GM23338 (cell line): ENCODE measurements at regions not wholly inside any gene's neighbourhood (a gene's known extent, or its start where the extent isn't known, plus 50 kb on each side); places are given as distances from the start of the nearest gene placed in this dataset.

Source experiments
- ATAC-seq: fragments of 200-7000 bp; cut with Tn5 transposase; 3 replicates; pipeline ENCODE4 v1.9.1; 2020
- DNase-seq: peaks from one replicate; pipeline ENCODE4 v3.0.0-alpha.2; 2015; ENCODE audit warnings: low spot score
- H2AFZ ChIP-seq: fragments of 200-600 bp; sonication (generic); 2 replicates; pipeline ENCODE4 v1.8.0; 2016; ENCODE audit warnings: antibody characterized with exemption, mild to moderate bottlenecking, moderate library complexity
- H3F3A ChIP-seq: fragments of 200-600 bp; sonication (generic); replicated peaks from 2 replicates; pipeline ENCODE4 v1.8.0; 2017; ENCODE audit warnings: antibody characterized with exemption, mixed run types, low read depth
- H3K27ac ChIP-seq: fragments of 200-600 bp; sonication (generic); 2 replicates; pipeline ENCODE4 v1.6.1; 2016; ENCODE audit warnings: low read depth
- H3K27me3 ChIP-seq: fragments of 200-600 bp; sonication (generic); 2 replicates; pipeline ENCODE4 v1.8.0; 2016; ENCODE audit warnings: mild to moderate bottlenecking, mixed run types, moderate library complexity; ENCODE audit not compliant: insufficient read depth
- H3K36me3 ChIP-seq: fragments of 200-600 bp; sonication (generic); 2 replicates; pipeline ENCODE4 v1.8.0; 2016; ENCODE audit warnings: mild to moderate bottlenecking; ENCODE audit not compliant: insufficient read depth
- H3K4me1 ChIP-seq: fragments of 200-600 bp; sonication (generic); 2 replicates; pipeline ENCODE4 v1.8.0; 2016; ENCODE audit warnings: mild to moderate bottlenecking, moderate library complexity; ENCODE audit not compliant: insufficient read depth
- H3K4me2 ChIP-seq: fragments of 200-600 bp; sonication (generic); 2 replicates; pipeline ENCODE4 v1.7.1; 2017; ENCODE audit warnings: mixed run types
- H3K4me3 ChIP-seq: fragments of 200-600 bp; sonication (generic); 2 replicates; pipeline ENCODE4 v1.6.1; 2016; ENCODE audit warnings: mixed run types
- H3K79me2 ChIP-seq: fragments of 200-600 bp; sonication (generic); replicated peaks from 2 replicates; pipeline ENCODE4 v1.8.0; 2017; ENCODE audit warnings: mild to moderate bottlenecking; ENCODE audit not compliant: insufficient read depth
- H3K9me2 ChIP-seq: fragments of 200-600 bp; sonication (generic); 2 replicates; pipeline ENCODE4 v1.8.0; 2017; ENCODE audit not compliant: insufficient read depth
- H4K20me1 ChIP-seq: fragments of 200-600 bp; sonication (generic); replicated peaks from 2 replicates; pipeline ENCODE4 v1.8.0; 2017; ENCODE audit warnings: mild to moderate bottlenecking; ENCODE audit not compliant: insufficient read depth
- H3K27ac Mint-ChIP-seq: 2 replicates; pipeline ENCODE4 v1.8.0; 2020; ENCODE audit warnings: inconsistent platforms, mild to moderate bottlenecking, moderate library complexity, mixed read lengths
- H3K27me3 Mint-ChIP-seq: 3 replicates; pipeline ENCODE4 v1.8.0; 2022; ENCODE audit warnings: low read depth, mild to moderate bottlenecking, moderate library complexity, mixed read lengths, inconsistent platforms; ENCODE audit not compliant: insufficient read depth, poor library complexity
- H3K36me3 Mint-ChIP-seq: 3 replicates; pipeline ENCODE4 v1.8.0; 2021; ENCODE audit warnings: low read depth, mild to moderate bottlenecking, inconsistent platforms, moderate library complexity, mixed read lengths
- H3K4me1 Mint-ChIP-seq: 3 replicates; pipeline ENCODE4 v1.8.0; 2020; ENCODE audit warnings: mild to moderate bottlenecking, inconsistent platforms, mixed read lengths
- H3K4me3 Mint-ChIP-seq: 3 replicates; pipeline ENCODE4 v1.8.0; 2021; ENCODE audit warnings: moderate library complexity, mild to moderate bottlenecking, inconsistent platforms, mixed read lengths
- H3K9me3 Mint-ChIP-seq: 3 replicates; pipeline ENCODE4 v1.8.0; 2020; ENCODE audit warnings: moderate library complexity, mild to moderate bottlenecking, inconsistent platforms, mixed read lengths
- CREB1 ChIP-seq: fragments of 250-450 bp; sonication (Bioruptor Pico); IDR thresholded peaks from 2 replicates; pipeline ENCODE4 v1.5.0; 2020; ENCODE audit warnings: low read depth, mild to moderate bottlenecking, moderate library complexity
- CTCF ChIP-seq, 2 experiments: fragments of 200-600 bp in 1 of 2; sonication (generic) in 1 of 2; conservative IDR thresholded peaks; 2 replicates each; pipeline versions ENCODE4 v1.5.1 to v1.6.1; 2016 to 2017; ENCODE audit warnings: antibody characterized with exemption in 2 of 2, low read depth in 2 of 2, mild to moderate bottlenecking in 2 of 2, moderate library complexity in 1 of 2
- EZH2 ChIP-seq: fragments of 200-600 bp; sonication (generic); IDR thresholded peaks from one replicate; pipeline ENCODE4 v1.8.0; 2017; ENCODE audit warnings: antibody characterized with exemption, mild to moderate bottlenecking, low read depth; ENCODE audit not compliant: unreplicated experiment
- POLR2AphosphoS5 ChIP-seq: IDR thresholded peaks from 2 replicates; pipeline ENCODE4 v1.6.1; 2016; ENCODE audit warnings: antibody characterized with exemption, low read depth
- STAT1 ChIP-seq: IDR thresholded peaks from one replicate; pipeline ENCODE4 v1.6.1; 2016; ENCODE audit warnings: antibody characterized with exemption; ENCODE audit not compliant: unreplicated experiment
- ZNF114 ChIP-seq: fragments of 250-450 bp; sonication (Bioruptor Pico); IDR thresholded peaks from 2 replicates; pipeline ENCODE4 v1.5.0; 2020; ENCODE audit warnings: mild to moderate bottlenecking, moderate library complexity
- TF ChIP-seq, protein P1 (sequence below): IDR thresholded peaks from one replicate; pipeline ENCODE4 v1.6.1; 2018; ENCODE audit warnings: antibody characterized with exemption; ENCODE audit not compliant: unreplicated experiment

DNA sequence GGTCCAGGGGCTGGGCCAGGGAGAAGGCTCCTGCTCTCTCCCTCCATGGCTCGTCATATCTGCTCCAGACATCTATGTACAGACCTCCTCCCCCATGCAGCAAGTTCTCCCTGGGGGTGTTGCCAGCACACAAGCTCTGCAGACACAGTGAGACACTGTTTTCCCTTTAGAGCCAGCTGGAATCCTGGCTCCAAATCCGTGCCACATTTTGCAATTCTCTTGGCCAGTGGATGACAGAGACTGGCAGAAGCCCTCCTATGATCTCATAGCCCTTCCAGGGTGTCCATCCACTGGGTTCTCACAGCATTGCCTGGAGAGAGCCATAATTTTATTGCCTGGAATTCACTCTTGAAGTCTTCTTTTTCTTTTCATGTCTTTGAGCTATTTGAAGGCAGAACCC, 203.9 kb downstream of the TLE3 start:
- DNase-seq (peak; percentile 28), ATAC-seq (peak; percentile 59)
- Mint-ChIP-seq H3K36me3 (no peaks in the 10 kb centered on the region), H3K4me3 (no peak overlapping the region), H3K4me1 (peaks cover 2% of the 10 kb centered on the region; the same call in 1 of the 3 replicates), H3K27me3 (peaks cover 2% of the 10 kb centered on the region), H3K27ac (no peak overlapping the region), H3K9me3 (no peaks in the 10 kb centered on the region; the same call in 2 of the 3 replicates)
- Histone ChIP-seq H3K4me1 (no peaks in the 10 kb centered on the region), H3F3A (no peaks in the 10 kb centered on the region), H3K27ac (no peak overlapping the region), H3K9me2 (peaks cover 15% of the 10 kb centered on the region), H3K36me3 (no peaks in the 10 kb centered on the region), H3K4me3 (no peak overlapping the region), H3K27me3 (no peaks in the 10 kb centered on the region), H3K79me2 (no peaks in the 10 kb centered on the region), H2AFZ (0 out of 2 replicates have a peak overlapping the region, but pooled peaks have one; percentile 32), H4K20me1 (no peaks in the 10 kb centered on the region), H3K4me2 (no peak overlapping the region)
- TF ChIP-seq POLR2AphosphoS5, result no peak
- TF ChIP-seq, protein P1, sequence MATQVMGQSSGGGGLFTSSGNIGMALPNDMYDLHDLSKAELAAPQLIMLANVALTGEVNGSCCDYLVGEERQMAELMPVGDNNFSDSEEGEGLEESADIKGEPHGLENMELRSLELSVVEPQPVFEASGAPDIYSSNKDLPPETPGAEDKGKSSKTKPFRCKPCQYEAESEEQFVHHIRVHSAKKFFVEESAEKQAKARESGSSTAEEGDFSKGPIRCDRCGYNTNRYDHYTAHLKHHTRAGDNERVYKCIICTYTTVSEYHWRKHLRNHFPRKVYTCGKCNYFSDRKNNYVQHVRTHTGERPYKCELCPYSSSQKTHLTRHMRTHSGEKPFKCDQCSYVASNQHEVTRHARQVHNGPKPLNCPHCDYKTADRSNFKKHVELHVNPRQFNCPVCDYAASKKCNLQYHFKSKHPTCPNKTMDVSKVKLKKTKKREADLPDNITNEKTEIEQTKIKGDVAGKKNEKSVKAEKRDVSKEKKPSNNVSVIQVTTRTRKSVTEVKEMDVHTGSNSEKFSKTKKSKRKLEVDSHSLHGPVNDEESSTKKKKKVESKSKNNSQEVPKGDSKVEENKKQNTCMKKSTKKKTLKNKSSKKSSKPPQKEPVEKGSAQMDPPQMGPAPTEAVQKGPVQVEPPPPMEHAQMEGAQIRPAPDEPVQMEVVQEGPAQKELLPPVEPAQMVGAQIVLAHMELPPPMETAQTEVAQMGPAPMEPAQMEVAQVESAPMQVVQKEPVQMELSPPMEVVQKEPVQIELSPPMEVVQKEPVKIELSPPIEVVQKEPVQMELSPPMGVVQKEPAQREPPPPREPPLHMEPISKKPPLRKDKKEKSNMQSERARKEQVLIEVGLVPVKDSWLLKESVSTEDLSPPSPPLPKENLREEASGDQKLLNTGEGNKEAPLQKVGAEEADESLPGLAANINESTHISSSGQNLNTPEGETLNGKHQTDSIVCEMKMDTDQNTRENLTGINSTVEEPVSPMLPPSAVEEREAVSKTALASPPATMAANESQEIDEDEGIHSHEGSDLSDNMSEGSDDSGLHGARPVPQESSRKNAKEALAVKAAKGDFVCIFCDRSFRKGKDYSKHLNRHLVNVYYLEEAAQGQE, result no peak

DNA sequence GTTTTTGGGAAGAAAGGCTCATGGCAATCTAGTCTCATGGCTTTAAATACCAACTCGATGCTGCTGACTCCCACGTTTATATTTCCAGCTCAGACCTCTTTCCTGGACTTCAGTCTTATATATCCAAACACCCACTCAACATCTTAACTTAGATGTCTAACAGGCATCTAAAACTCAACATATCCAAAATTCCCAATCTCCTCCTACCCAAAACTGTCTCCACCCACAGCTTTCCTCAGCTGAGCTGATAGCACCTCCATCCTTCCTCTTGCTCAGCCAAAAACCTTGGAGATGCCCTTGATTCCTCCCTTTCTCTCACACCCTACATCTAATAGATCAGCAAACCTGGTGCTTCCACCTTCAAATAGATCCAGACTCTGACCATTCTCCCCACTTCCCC, 202.5 kb downstream of the TLE3 start:
- Histone ChIP-seq H4K20me1 (no peaks in the 10 kb centered on the region), H3K4me1 (no peaks in the 10 kb centered on the region), H3K4me2 (no peak overlapping the region), H3K36me3 (no peaks in the 10 kb centered on the region), H3K4me3 (no peak overlapping the region), H3F3A (no peaks in the 10 kb centered on the region), H3K79me2 (no peaks in the 10 kb centered on the region), H3K27me3 (no peaks in the 10 kb centered on the region), H2AFZ (no peak overlapping the region), H3K9me2 (peaks cover 15% of the 10 kb centered on the region), H3K27ac (no peak overlapping the region)
- no peak for ATAC-seq
- no peak for DNase-seq
- TF ChIP-seq ZNF114 (CRISPR knock-in tag), result no peak
- TF ChIP-seq POLR2AphosphoS5, result no peak
- no peak for TF ChIP-seq CREB1 (CRISPR knock-in tag)
- no peak for TF ChIP-seq STAT1
- TF ChIP-seq EZH2, result no peak
- TF ChIP-seq CTCF (conservative IDR thresholded peaks at IDR 0.05; ENCODE audit: low read depth in 2 of 2), result no peak
- no peak overlapping the region for H3K27ac Mint-ChIP-seq
- H3K36me3 Mint-ChIP-seq, result no peaks in the 10 kb centered on the region
- peaks cover 2% of the 10 kb centered on the region for H3K27me3 Mint-ChIP-seq
- no peak overlapping the region for H3K4me3 Mint-ChIP-seq
- no peaks in the 10 kb centered on the region; the same call in 2 of the 3 replicates for H3K9me3 Mint-ChIP-seq
- H3K4me1 Mint-ChIP-seq, result peaks cover 2% of the 10 kb centered on the region; the same call in 1 of the 3 replicates
